Pancreas (tissue), 10 donors: ENCODE measurements at regions not wholly inside any gene's neighbourhood (a gene's known extent, or its start where the extent isn't known, plus 50 kb on each side); places are given as distances from the start of the nearest gene placed in this dataset.

Source experiments
- ATAC-seq, 4 donors: fragments of 200-7000 bp; cut with Tn5 transposase; one replicate each; pipeline versions ENCODE4 v1.8.0 to v1.9.1; 2020; ENCODE audit warnings: mild to moderate bottlenecking in 4 of 4, moderate library complexity in 4 of 4
- DNase-seq, 6 donors: peaks; one replicate each; pipeline ENCODE4 v3.0.0-alpha.2; 2020
- FAIRE-seq: peaks from 2 replicates; lab custom pipeline; 2012; peaks lifted over from hg19 to GRCh38; lab: Jason Lieb, UNC
- H3K27ac ChIP-seq, 4 donors: fragments of 200-600 bp; sonication (generic); 1 replicate in 3 of 4; 2 replicates in 1 of 4; pipeline versions ENCODE4 v1.5.0 to v1.8.0; 2020
- H3K27me3 ChIP-seq, 4 donors: fragments of 200-600 bp; one replicate each; pipeline ENCODE4 v1.8.0; 2021
- H3K36me3 ChIP-seq, 3 donors: fragments of 200-600 bp; sonication (generic) in 1 of 3; one replicate each; pipeline versions ENCODE4 v1.5.0 to v1.8.0; 2020 to 2021
- H3K4me1 ChIP-seq, 3 donors: fragments of 200-600 bp; one replicate each; pipeline ENCODE4 v1.8.0; 2021
- H3K4me3 ChIP-seq, 4 donors: fragments of 200-600 bp; sonication (generic) in 2 of 4; one replicate each; pipeline versions ENCODE4 v1.5.0 to v1.8.0; 2020 to 2021
- H3K9me3 ChIP-seq, 4 donors: fragments of 200-600 bp; one replicate each; pipeline ENCODE4 v1.8.0; 2021
- CTCF ChIP-seq, 4 donors: fragments of 200-600 bp; sonication (generic) in 3 of 4; IDR thresholded peaks; one replicate each; pipeline versions ENCODE4 v1.5.0 to v1.8.0; 2021; ENCODE audit warnings: antibody characterized with exemption in 4 of 4
- WGBS, 2 donors: extraction: QIAGEN DNeasy Blood & Tissue Kit; methylation state at CpG; one replicate each; pipeline ENCODE4 v1.1.7; 2013; 5-methylcytosine and 5-hydroxymethylcytosine counted together
- intact Hi-C, 3 donors: fragments of 100-400 bp; cut with DNase I; formaldehyde crosslinking; loops; one replicate each; pipeline versions ENCODE4 v1.11.1 to v1.14.2; 2022
- donor health status: healthy with polysubstance abuse.
- donor health status: DM: no; HTN: no; CAD: no; lungs with moderate emphysema.
- donor health status: DM: no; HTN: no; CAD: no.
- donor health status: control.
- donor health status: control.
- donor health status: Bipolar disorder and iron deficiency.
- donor health status: DM: yes; HTN: yes; CAD: no.
- donor health status: DM: no; HTN: no; CAD: no.
- donor health status: DM: no; HTN: no; CAD: no.
- donor health status: DM: yes; HTN: yes; CAD: no.

- no peak overlapping the region for H3K27ac ChIP-seq
- no peaks in the 10 kb centered on the region for H3K27me3 ChIP-seq
- no peaks in the 10 kb centered on the region for H3K36me3 ChIP-seq
- H3K4me1 ChIP-seq, result no peaks in the 10 kb centered on the region
- WGBS, 2 donors, result 52 to 70% methylated on average over 2 of the region's 2 CpGs
- ATAC-seq (no peak), DNase-seq (no peak), FAIRE-seq (no peak)
- intact Hi-C loops, result no loop called here
- H3K9me3 ChIP-seq, result no peaks in the 10 kb centered on the region
- no peak for TF ChIP-seq CTCF (IDR thresholded peaks at IDR 0.05)
- H3K4me3 ChIP-seq, result no peak overlapping the region
These were observed 1244.6 kb upstream of the SLC10A2 start for GRCh38 chr13:104310861-104311260.

GRCh38 chr13:104309431-104309830 lies 1243.2 kb upstream of the SLC10A2 start:
- no peak for FAIRE-seq
- DNase-seq, result no peak
- H3K36me3 ChIP-seq, result no peaks in the 10 kb centered on the region
- H3K9me3 ChIP-seq, result no peaks in the 10 kb centered on the region
- H3K27me3 ChIP-seq, result no peaks in the 10 kb centered on the region
- intact Hi-C loops, result no loop called here
- no peak overlapping the region for H3K4me3 ChIP-seq
- TF ChIP-seq CTCF (IDR thresholded peaks at IDR 0.05), result no peak
- H3K27ac ChIP-seq, result no peak overlapping the region
- ATAC-seq, result no peak
- H3K4me1 ChIP-seq, result no peaks in the 10 kb centered on the region
- 50 to 67% methylated on average over 1 of the region's 1 CpG for WGBS, 2 donors

GRCh38 chr13:104301171-104301975 lies 1235.2 kb upstream of the SLC10A2 start:
- no peak for FAIRE-seq

GRCh38 chr13:104297075-104297474 lies 1230.9 kb upstream of the SLC10A2 start:
- TF ChIP-seq CTCF (IDR thresholded peaks at IDR 0.05), result no peak
- ATAC-seq, result no peak
- no peak for FAIRE-seq

More at GRCh38 chr13:104301171-104301975, 1235.2 kb upstream of the SLC10A2 start:
- Histone ChIP-seq H3K9me3 (no peaks in the 10 kb centered on the region), H3K27ac (no peak overlapping the region), H3K27me3 (no peaks in the 10 kb centered on the region), H3K4me1 (no peaks in the 10 kb centered on the region), H3K36me3 (no peaks in the 10 kb centered on the region), H3K4me3 (no peak overlapping the region)
- TF ChIP-seq CTCF (IDR thresholded peaks at IDR 0.05), result no peak
- no peak for ATAC-seq
- no peak for DNase-seq
- WGBS, 2 donors, result 66 to 73% methylated on average over 4 of the region's 4 CpGs
- intact Hi-C loops, result no loop called here

GRCh38 chr13:104296286-104296685 lies 1230.1 kb upstream of the SLC10A2 start:
- intact Hi-C loops, result no loop called here
- Histone ChIP-seq H3K9me3 (no peaks in the 10 kb centered on the region), H3K4me3 (no peak overlapping the region), H3K4me1 (no peaks in the 10 kb centered on the region), H3K27ac (no peak overlapping the region), H3K27me3 (no peaks in the 10 kb centered on the region), H3K36me3 (no peaks in the 10 kb centered on the region)
- no peak for DNase-seq
- no peak for TF ChIP-seq CTCF (IDR thresholded peaks at IDR 0.05)
- ATAC-seq, result no peak
- no peak for FAIRE-seq
- 85 to 100% methylated on average over 1 of the region's 1 CpG for WGBS, 2 donors

More at GRCh38 chr13:104297075-104297474, 1230.9 kb upstream of the SLC10A2 start:
- intact Hi-C loops, result no loop called here
- no peaks in the 10 kb centered on the region for H3K4me1 ChIP-seq
- no peak overlapping the region for H3K27ac ChIP-seq
- H3K36me3 ChIP-seq, result no peaks in the 10 kb centered on the region
- H3K4me3 ChIP-seq, result no peak overlapping the region
- H3K27me3 ChIP-seq, result no peaks in the 10 kb centered on the region
- WGBS, 2 donors, result 73 to 79% methylated on average over 2 of the region's 2 CpGs
- DNase-seq, result no peak
- no peaks in the 10 kb centered on the region for H3K9me3 ChIP-seq
